ENCODE measurements at regions not wholly inside any gene's neighbourhood (a gene's known extent, or its start where the extent isn't known, plus 50 kb on each side); places are given as distances from the start of the nearest gene placed in this dataset.
A peak's percentile ranks its signal among the peaks of the same experiment; 100 is the strongest.

DNA sequence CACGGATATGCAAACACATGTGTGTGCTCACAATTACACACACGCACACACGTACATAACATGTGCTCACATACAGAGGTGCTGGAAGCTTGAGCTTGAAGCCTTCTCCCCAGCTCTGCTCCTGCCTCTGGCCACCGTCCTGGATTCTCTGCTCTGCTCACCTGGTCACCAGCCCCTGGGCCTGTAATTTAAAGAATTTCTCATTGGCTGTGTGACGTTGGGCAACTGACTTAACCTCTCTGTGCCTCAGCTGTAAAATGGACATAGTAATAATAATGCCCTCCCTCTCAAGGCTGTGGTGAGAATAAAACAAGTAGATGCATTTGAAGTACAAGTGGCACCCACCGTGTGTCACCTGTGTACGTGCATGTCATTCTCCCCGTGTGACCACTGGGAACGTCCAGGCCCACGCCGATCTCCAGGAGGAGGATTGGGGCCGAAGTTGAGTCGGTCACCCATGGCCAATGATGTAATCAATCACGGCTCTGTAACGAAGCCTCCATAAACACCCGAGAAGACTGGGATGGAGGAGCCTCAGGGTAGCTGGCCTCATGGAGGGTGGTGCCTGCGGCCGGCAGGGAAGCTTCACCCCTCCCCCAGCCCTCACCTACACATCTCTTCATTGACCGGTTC, 160.9 kb upstream of the AFDN start:
- Histone ChIP-seq H3K4me3 (no peak overlapping the region), H3K27ac (no peak overlapping the region)
- TF ChIP-seq, protein P1, sequence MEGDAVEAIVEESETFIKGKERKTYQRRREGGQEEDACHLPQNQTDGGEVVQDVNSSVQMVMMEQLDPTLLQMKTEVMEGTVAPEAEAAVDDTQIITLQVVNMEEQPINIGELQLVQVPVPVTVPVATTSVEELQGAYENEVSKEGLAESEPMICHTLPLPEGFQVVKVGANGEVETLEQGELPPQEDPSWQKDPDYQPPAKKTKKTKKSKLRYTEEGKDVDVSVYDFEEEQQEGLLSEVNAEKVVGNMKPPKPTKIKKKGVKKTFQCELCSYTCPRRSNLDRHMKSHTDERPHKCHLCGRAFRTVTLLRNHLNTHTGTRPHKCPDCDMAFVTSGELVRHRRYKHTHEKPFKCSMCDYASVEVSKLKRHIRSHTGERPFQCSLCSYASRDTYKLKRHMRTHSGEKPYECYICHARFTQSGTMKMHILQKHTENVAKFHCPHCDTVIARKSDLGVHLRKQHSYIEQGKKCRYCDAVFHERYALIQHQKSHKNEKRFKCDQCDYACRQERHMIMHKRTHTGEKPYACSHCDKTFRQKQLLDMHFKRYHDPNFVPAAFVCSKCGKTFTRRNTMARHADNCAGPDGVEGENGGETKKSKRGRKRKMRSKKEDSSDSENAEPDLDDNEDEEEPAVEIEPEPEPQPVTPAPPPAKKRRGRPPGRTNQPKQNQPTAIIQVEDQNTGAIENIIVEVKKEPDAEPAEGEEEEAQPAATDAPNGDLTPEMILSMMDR (IDR thresholded peaks at IDR 0.05): no peak
- DNase-seq (ENCODE audit: low spot score): no peak

GRCh38 chr6:167666571-167667203, 160.0 kb upstream of the AFDN start:
- no peak overlapping the region for H3K4me3 ChIP-seq
- no peak overlapping the region for H3K27ac ChIP-seq
- no peak for DNase-seq (ENCODE audit: low spot score)
- TF ChIP-seq, protein P1 (IDR thresholded peaks at IDR 0.05): no peak

DNA sequence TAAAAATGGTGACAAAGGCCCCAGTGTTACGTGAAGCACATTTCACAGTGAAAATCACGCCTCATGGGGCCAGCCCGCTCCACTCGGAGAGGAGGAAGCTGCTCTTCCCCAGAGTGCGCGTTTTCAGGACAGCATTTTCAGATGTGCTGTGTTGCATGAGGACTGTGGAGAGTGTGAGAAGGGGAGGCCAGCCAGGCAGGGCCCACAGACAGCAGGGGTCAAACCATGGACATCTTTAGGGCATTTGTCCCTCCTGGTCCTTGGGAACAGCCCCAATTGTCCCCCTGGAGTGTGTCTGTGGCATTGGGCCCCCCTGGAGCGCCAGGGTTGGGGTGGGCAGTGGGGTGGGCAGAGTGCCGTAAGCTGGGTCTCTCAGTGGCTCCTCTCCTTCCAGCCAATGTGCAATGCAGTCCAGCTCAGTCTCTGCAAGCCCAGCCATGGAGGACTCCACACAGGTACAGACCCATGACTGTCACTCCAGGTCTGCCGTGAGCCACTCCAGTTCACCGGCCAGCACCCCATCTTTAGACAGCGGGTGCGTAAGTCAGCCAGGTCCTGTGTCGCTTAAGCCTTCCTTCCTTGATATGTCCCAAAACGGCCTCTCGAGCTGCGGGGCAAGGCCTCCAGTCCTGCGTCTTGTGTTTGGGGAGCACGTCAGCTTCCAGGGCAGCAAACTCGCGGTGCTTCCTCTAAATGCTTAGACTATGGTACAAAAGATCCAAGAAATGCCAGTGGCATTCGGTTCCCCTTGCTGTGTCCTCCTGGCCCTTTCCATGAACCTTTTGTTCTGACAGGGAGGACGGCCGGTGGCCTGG, 159.3 kb upstream of the AFDN start:
- DNase-seq (ENCODE audit: low spot score): no peak
- peak overlapping the region in 1 of 2 donors; percentile 38 for H3K27ac ChIP-seq
- H3K4me3 ChIP-seq: no peak overlapping the region
- TF ChIP-seq, protein P1 (IDR thresholded peaks at IDR 0.05): no peak

GRCh38 chr6:167668019-167668753, 158.5 kb upstream of the AFDN start:
- TF ChIP-seq, protein P1 (IDR thresholded peaks at IDR 0.05): no peak
- no peak for DNase-seq (ENCODE audit: low spot score)
- H3K27ac ChIP-seq: peak overlapping the region in 1 of 2 donors; percentile 38
- no peak overlapping the region for H3K4me3 ChIP-seq

DNA sequence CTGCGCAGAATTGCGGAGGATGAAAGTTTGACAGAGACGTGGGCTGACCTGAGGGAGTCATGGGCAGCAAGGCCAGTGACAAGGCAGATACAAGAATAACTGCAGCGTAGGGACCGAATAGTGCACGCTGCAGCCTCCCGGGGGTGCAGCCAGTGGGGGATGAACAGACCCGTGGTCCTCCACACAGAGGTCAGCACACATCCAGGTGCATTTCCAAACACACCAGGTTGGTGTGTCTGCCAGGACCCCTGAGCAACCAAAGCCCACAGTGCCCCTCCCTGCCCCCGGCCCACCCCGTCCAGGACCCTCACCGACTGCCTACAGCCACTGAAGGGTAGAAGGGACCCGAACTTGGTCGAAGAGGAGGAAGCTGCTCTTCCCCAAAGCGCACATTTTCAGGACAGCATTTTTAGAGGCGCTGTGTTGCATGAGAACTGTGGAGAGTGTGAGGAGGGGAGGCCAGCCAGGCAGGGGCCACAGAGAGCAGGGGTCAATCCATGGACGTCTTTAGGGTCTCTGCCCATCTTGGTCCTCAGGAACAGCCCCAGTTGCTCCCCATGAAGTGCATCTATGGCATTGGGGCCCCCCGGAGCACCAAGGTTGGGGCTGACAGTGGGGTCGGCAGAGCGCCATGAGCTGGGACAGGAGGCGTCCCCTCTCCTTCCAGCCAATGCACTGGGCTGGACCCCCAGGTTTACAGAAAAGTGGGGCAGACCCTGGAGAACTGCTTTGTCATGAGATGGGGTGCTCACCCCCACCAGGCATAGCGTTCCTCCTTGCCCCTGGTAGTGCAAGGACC, 157.8 kb upstream of the AFDN start:
- Histone ChIP-seq H3K4me3 (no peak overlapping the region), H3K27ac (no peak overlapping the region)
- DNase-seq (ENCODE audit: low spot score): no peak
- TF ChIP-seq, protein P1 (IDR thresholded peaks at IDR 0.05): no peak

- Histone ChIP-seq H3K4me3 (no peak overlapping the region), H3K27ac (no peak overlapping the region)
- TF ChIP-seq, protein P1 (IDR thresholded peaks at IDR 0.05): no peak
- DNase-seq (ENCODE audit: low spot score): no peak
Measured at GRCh38 chr6:167669553-167669849, 157.2 kb upstream of the AFDN start.

All from coronary artery (tissue), 2 donors.